CD4-positive, alpha-beta T cell (primary cell): ENCODE measurements at regions not wholly inside any gene's neighbourhood (a gene's known extent, or its start where the extent isn't known, plus 50 kb on each side); places are given as distances from the start of the nearest gene placed in this dataset.

Experiments used
- ATAC-seq: fragments of 200-7000 bp; cut with Tn5 transposase; one replicate; pipeline ENCODE4 v1.10.0; 2022; ENCODE audit warnings: mild to moderate bottlenecking; ENCODE audit not compliant: poor library complexity
- CTCF ChIA-PET: fragments of 350-600 bp; sonication (Branson Sonifier 250); formaldehyde crosslinking; loops from one replicate; lab custom pipeline; 2021; ENCODE audit warnings: antibody characterized with exemption, inconsistent platforms; lab: Charles Lee
- POLR2A ChIA-PET: fragments of 350-600 bp; sonication (Branson Sonifier 250); formaldehyde crosslinking; loops from one replicate; lab custom pipeline; 2021; ENCODE audit warnings: antibody characterized with exemption, inconsistent platforms; lab: Charles Lee
- DNase-seq, 14 experiments: peaks; one replicate each; pipeline ENCODE4 v3.0.0-alpha.2; 2013 to 2020; ENCODE audit warnings: mixed read lengths in 2 of 14
- H3K27ac ChIP-seq, 2 donors: one replicate each; pipeline versions ENCODE4 v1.5.1 to v1.7.0; 2013; ENCODE audit warnings: low read length in 2 of 2, low read depth in 1 of 2, mild to moderate bottlenecking in 1 of 2
- H3K27me3 ChIP-seq, 2 experiments: 1 replicate in 1 of 2; 2 replicates in 1 of 2; pipeline versions ENCODE4 v1.6.1 to v1.7.0; 2013; ENCODE audit warnings: low read length in 2 of 2, control low read depth in 1 of 2, mild to moderate bottlenecking in 1 of 2, moderate library complexity in 1 of 2; ENCODE audit not compliant: insufficient read depth in 2 of 2, control insufficient read depth in 1 of 2
- H3K36me3 ChIP-seq: one replicate; pipeline ENCODE4 v1.6.1; 2013; ENCODE audit warnings: low read length, control low read depth; ENCODE audit not compliant: insufficient read depth
- H3K4me1 ChIP-seq: one replicate; pipeline ENCODE4 v1.6.1; 2013; ENCODE audit warnings: low read length, control low read depth; ENCODE audit not compliant: insufficient read depth
- H3K4me3 ChIP-seq: one replicate; pipeline ENCODE4 v1.5.1; 2013; ENCODE audit warnings: mild to moderate bottlenecking, low read length, moderate library complexity
- H3K9me3 ChIP-seq, 2 experiments: 1 replicate in 1 of 2; 2 replicates in 1 of 2; pipeline versions ENCODE4 v1.6.1 to v1.7.0; 2013; ENCODE audit warnings: low read length in 2 of 2, mild to moderate bottlenecking in 2 of 2, control low read depth in 1 of 2, moderate library complexity in 1 of 2; ENCODE audit not compliant: control insufficient read depth in 1 of 2, insufficient read depth in 1 of 2
- H3K27ac Mint-ChIP-seq: one replicate; pipeline ENCODE4 v1.8.0; 2020; ENCODE audit warnings: mixed read lengths
- H3K27me3 Mint-ChIP-seq: one replicate; pipeline ENCODE4 v1.8.0; 2021; ENCODE audit warnings: mixed read lengths
- H3K36me3 Mint-ChIP-seq: one replicate; pipeline ENCODE4 v1.8.0; 2021; ENCODE audit warnings: low read depth, mixed read lengths
- H3K4me1 Mint-ChIP-seq: one replicate; pipeline ENCODE4 v1.8.0; 2021; ENCODE audit warnings: low read depth, mixed read lengths
- H3K4me3 Mint-ChIP-seq: one replicate; pipeline ENCODE4 v1.8.0; 2020; ENCODE audit warnings: mild to moderate bottlenecking, mixed read lengths
- H3K9me3 Mint-ChIP-seq: one replicate; pipeline ENCODE4 v1.8.0; 2020; ENCODE audit warnings: mixed read lengths
- CTCF ChIP-seq: fragments of 200-600 bp; IDR thresholded peaks from one replicate; pipeline ENCODE4 v1.8.0; 2022; ENCODE audit warnings: antibody characterized with exemption, mild to moderate bottlenecking
- intact Hi-C, 2 experiments: fragments of 100-400 bp; cut with DNase I in 1 of 2; cut with micrococcal nuclease in 1 of 2; formaldehyde crosslinking; loops; one replicate each; pipeline versions ENCODE4 v1.15.1 to v1.9.0; 2023 to 2025; cut with DNase I, micrococcal nuclease

DNA sequence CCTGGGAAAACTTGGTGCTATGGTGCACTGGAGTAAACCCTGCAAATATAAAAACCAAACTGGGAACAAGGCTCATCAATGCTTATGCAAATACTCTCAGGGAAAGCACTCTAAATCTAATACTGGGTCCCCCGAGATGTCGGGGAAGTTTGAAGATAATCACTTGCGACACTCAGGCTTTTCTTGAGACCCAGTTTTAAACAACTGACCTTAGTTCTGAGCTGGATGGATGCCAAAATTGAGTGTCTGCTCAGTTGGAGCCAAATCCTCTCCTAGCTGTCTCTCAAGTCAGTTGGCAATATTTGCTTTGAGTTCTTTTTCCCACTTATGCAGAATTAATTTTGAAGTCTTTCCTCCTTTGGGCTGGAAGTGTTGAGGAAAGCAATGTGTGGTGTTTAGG lies 75.5 kb upstream of the CD2AP start:
- Histone ChIP-seq H3K27ac (no peak overlapping the region), H3K9me3 (no peaks in the 10 kb centered on the region), H3K4me1 (no peaks in the 10 kb centered on the region), H3K4me3 (no peak overlapping the region), H3K36me3 (no peaks in the 10 kb centered on the region), H3K27me3 (no peaks in the 10 kb centered on the region)
- H3K4me1 Mint-ChIP-seq = no peaks in the 10 kb centered on the region
- TF ChIP-seq CTCF = no peak
- H3K27ac Mint-ChIP-seq = no peak overlapping the region
- ATAC-seq (no peak), DNase-seq (no peak)
- POLR2A ChIA-PET = no interaction called here
- H3K36me3 Mint-ChIP-seq = no peaks in the 10 kb centered on the region
- CTCF ChIA-PET = no interaction called here
- intact Hi-C loops = no loop called here
- H3K4me3 Mint-ChIP-seq = no peak overlapping the region
- no peaks in the 10 kb centered on the region for H3K27me3 Mint-ChIP-seq
- H3K9me3 Mint-ChIP-seq = no peaks in the 10 kb centered on the region

- Histone ChIP-seq H3K36me3 (no peaks in the 10 kb centered on the region), H3K27me3 (no peaks in the 10 kb centered on the region), H3K4me3 (no peak overlapping the region), H3K4me1 (no peaks in the 10 kb centered on the region), H3K9me3 (no peaks in the 10 kb centered on the region), H3K27ac (no peak overlapping the region)
- Mint-ChIP-seq H3K4me1 (no peaks in the 10 kb centered on the region), H3K27ac (no peak overlapping the region), H3K9me3 (no peaks in the 10 kb centered on the region), H3K36me3 (no peaks in the 10 kb centered on the region), H3K27me3 (no peaks in the 10 kb centered on the region), H3K4me3 (no peak overlapping the region)
- intact Hi-C loops = no loop called here
- no peak for TF ChIP-seq CTCF
- ATAC-seq (no peak), DNase-seq (no peak)
- POLR2A ChIA-PET = no interaction called here
- CTCF ChIA-PET = no interaction called here
Observed at GRCh38 chr6:47403056-47403455, 74.5 kb upstream of the CD2AP start.

DNA sequence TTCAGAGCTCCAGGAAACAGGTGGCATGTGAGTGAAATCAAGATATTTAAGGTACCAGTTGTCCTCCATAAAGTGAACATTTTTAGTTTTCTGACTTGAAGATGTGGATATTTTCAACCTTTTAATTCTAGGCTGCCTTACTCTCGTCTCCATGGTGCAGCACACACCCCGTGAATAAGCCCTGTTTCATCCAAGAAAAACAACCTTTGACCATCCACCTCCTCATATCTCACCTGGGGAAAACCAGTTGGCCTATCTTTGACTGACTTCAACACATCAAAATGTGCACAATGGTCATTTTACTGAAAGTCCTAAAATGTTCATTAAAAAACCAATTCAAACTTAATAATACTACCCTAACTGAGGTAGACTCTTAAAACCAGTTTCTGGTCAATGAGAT lies 73.8 kb upstream of the CD2AP start:
- H3K27ac Mint-ChIP-seq = no peak overlapping the region
- no peak for DNase-seq
- intact Hi-C loops = no loop called here
- H3K27me3 Mint-ChIP-seq = no peaks in the 10 kb centered on the region
- Histone ChIP-seq H3K4me3 (no peak overlapping the region), H3K27me3 (no peaks in the 10 kb centered on the region), H3K4me1 (no peaks in the 10 kb centered on the region), H3K27ac (no peak overlapping the region), H3K9me3 (no peaks in the 10 kb centered on the region), H3K36me3 (no peaks in the 10 kb centered on the region)
- H3K36me3 Mint-ChIP-seq = no peaks in the 10 kb centered on the region
- no peaks in the 10 kb centered on the region for H3K4me1 Mint-ChIP-seq
- CTCF ChIA-PET = no interaction called here
- no peak overlapping the region for H3K4me3 Mint-ChIP-seq
- no peaks in the 10 kb centered on the region for H3K9me3 Mint-ChIP-seq
- no peak for ATAC-seq
- POLR2A ChIA-PET = no interaction called here
- TF ChIP-seq CTCF = no peak
